ENCODE measurements at regions not wholly inside any gene's neighbourhood (a gene's known extent, or its start where the extent isn't known, plus 50 kb on each side); places are given as distances from the start of the nearest gene placed in this dataset.

GRCh38 chr4:126358041-126358440 is 1043.3 kb downstream of the FAT4 start:
- TF ChIP-seq CTCF (IDR thresholded peaks at IDR 0.05), result no peak
- TF ChIP-seq POLR2AphosphoS5 (IDR thresholded peaks at IDR 0.05), result no peak
